ENCODE measurements at regions not wholly inside any gene's neighbourhood (a gene's known extent, or its start where the extent isn't known, plus 50 kb on each side); places are given as distances from the start of the nearest gene placed in this dataset.

DNA sequence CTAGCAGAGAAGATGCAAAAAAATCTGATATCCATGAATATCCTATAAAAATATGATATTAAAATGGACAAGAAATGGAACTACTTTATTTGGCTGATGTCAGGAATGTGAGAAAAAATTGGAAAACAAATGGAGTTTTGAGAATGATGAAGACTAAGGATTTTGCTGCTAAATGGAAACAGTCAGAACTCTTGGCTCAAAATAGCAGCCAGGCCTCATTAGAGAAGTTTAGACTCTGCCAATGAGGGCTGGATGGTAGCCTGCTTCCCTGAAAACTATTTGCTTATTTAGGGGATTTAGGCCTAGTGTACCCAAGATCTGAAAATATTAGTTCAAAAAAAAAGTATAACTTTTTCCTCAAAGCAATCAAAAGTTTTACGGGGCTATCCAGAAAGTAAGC lies 458.5 kb downstream of the TFEC start:
- 4% methylated on average over 1 of the region's 1 CpG for WGBS (ENCODE audit: insufficient coverage, low coverage, missing lambda C conversion rate)
- Histone ChIP-seq H3K36me3 (ENCODE audit: control insufficient read depth, insufficient read depth, low read length) (no peaks in the 10 kb centered on the region), H3K9me1 (ENCODE audit: control insufficient read depth, insufficient read depth, low read length) (no peaks in the 10 kb centered on the region), H3K4me2 (ENCODE audit: insufficient read depth, low read length) (no peak overlapping the region), H4K20me1 (replicated peaks; ENCODE audit: control insufficient read depth, insufficient read depth, low read length) (no peaks in the 10 kb centered on the region), H3K4me3 (no peak overlapping the region), H3K27me3 (ENCODE audit: control insufficient read depth in 2 of 2, insufficient read depth in 2 of 2, low read length in 2 of 2) (no peaks in the 10 kb centered on the region), H3K4me1 (replicated peaks in 1 of 2; ENCODE audit: control insufficient read depth in 2 of 2, insufficient read depth in 2 of 2, low read length in 2 of 2) (no peaks in the 10 kb centered on the region), H2AFZ (ENCODE audit: low read depth, low read length) (no peak overlapping the region), H3K9ac (ENCODE audit: insufficient read depth in 1 of 2, low read depth in 2 of 2, low read length in 2 of 2) (no peak overlapping the region), H3K79me2 (ENCODE audit: control insufficient read depth, insufficient read depth, low read length) (no peaks in the 10 kb centered on the region), H3K9me3 (replicated peaks; ENCODE audit: control insufficient read depth, insufficient read depth, low read depth, low read length) (no peaks in the 10 kb centered on the region), H3K27ac (ENCODE audit: extremely low read depth, low read depth, low read length) (no peak overlapping the region)
- ChIA-PET CTCF (ENCODE audit: low intra/inter-chr PET ratio) (no interaction called here), POLR2A (no interaction called here)
- no peak for ATAC-seq
- BruUV-seq (replicated peaks), result no TSS peak
- in situ Hi-C loops (cut with MboI), result no loop called here
- no peak for FAIRE-seq
- intact Hi-C loops (cut with micrococcal nuclease), result no loop called here
- TF ChIP-seq POLR2H (tag; IDR thresholded peaks at IDR 0.05; ENCODE audit: low read depth) (no peak), NCOR1 (IDR thresholded peaks at IDR 0.05) (no peak), ZNF12 (CRISPR knock-in tag; IDR thresholded peaks at IDR 0.05) (no peak), FOXK2 (conservative IDR thresholded peaks at IDR 0.05 in 1 of 2, IDR thresholded peaks at IDR 0.05 in 1 of 2; ENCODE audit: low read depth in 2 of 2) (no peak)
- DNase-seq (ENCODE audit: extremely low read depth in 1 of 4, low spot score in 3 of 4), result no peak

DNA sequence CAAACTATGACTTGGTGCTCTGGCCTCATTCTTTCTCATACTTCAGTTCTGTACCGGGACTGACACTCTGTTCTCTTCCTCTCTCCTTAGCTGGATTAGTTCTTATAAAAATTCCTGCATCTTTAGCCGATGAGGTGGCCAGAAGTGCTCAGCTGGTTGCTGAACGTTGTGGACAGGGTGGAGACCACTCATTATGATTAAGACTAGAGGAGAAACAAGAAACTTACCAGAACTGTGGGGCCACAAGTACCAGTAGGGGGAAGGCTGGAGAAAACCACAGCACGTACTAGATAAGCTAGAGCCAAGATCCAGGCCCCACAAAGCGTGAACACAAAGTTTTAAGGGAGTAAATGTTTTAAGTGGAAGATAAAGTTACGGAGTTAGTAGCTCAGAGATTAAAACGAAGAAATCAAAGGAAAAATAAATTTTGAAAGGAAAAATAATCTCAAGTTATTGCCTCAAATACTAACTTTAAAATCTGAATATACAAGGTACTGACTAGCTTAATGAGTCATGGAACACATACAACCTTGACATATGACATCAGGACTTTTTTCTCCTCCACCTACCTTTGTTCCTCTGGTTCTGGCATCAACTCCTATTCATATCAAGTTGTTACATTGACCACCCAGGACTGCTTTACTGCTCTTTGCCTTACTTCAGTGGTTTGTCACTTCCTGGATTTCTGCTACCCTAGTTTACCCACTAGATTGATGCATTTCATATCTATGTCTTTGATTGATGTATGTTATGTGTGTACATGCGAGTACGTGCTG lies 469.0 kb downstream of the TFEC start:
- POLR2A ChIA-PET, result interaction anchor here (0.6 kb wide), 1 partner anchor 47 kb away, joined by 3 read pairs; no protein-coding TSS in a partner anchor
- Histone ChIP-seq H3K27ac (ENCODE audit: extremely low read depth, low read depth, low read length) (no peak overlapping the region), H3K9me3 (replicated peaks; ENCODE audit: control insufficient read depth, insufficient read depth, low read depth, low read length) (no peaks in the 10 kb centered on the region), H3K36me3 (ENCODE audit: control insufficient read depth, insufficient read depth, low read length) (no peaks in the 10 kb centered on the region), H3K4me1 (replicated peaks in 1 of 2; ENCODE audit: control insufficient read depth in 2 of 2, insufficient read depth in 2 of 2, low read length in 2 of 2) (no peaks in the 10 kb centered on the region), H4K20me1 (replicated peaks; ENCODE audit: control insufficient read depth, insufficient read depth, low read length) (no peaks in the 10 kb centered on the region), H3K27me3 (ENCODE audit: control insufficient read depth in 2 of 2, insufficient read depth in 2 of 2, low read length in 2 of 2) (no peaks in the 10 kb centered on the region), H3K9me1 (ENCODE audit: control insufficient read depth, insufficient read depth, low read length) (no peaks in the 10 kb centered on the region), H2AFZ (ENCODE audit: low read depth, low read length) (no peak overlapping the region), H3K4me2 (ENCODE audit: insufficient read depth, low read length) (no peak overlapping the region), H3K4me3 (no peak overlapping the region), H3K9ac (ENCODE audit: insufficient read depth in 1 of 2, low read depth in 2 of 2, low read length in 2 of 2) (no peak overlapping the region), H3K79me2 (ENCODE audit: control insufficient read depth, insufficient read depth, low read length) (no peaks in the 10 kb centered on the region)
- WGBS (ENCODE audit: insufficient coverage, low coverage, missing lambda C conversion rate), result 0% methylated on average over 9 of the region's 9 CpGs
- BruUV-seq (replicated peaks), result no TSS peak
- intact Hi-C loops (cut with micrococcal nuclease), result no loop called here
- in situ Hi-C loops (cut with MboI), result no loop called here
- DNase-seq (ENCODE audit: extremely low read depth in 1 of 4, low spot score in 3 of 4), result no peak
- no peak for ATAC-seq
- FAIRE-seq, result no peak
- TF ChIP-seq ZNF197 (CRISPR knock-in tag; IDR thresholded peaks at IDR 0.05; ENCODE audit: low read depth), result no peak
- TF ChIP-seq ZNF316 (IDR thresholded peaks at IDR 0.05), result no peak
- TF ChIP-seq GTF2E2 (tag; IDR thresholded peaks at IDR 0.05), result no peak
- TF ChIP-seq STAG1 (CRISPR knock-in tag; IDR thresholded peaks at IDR 0.05; ENCODE audit: borderline replicate concordance), result no peak
- TF ChIP-seq, protein P1, sequence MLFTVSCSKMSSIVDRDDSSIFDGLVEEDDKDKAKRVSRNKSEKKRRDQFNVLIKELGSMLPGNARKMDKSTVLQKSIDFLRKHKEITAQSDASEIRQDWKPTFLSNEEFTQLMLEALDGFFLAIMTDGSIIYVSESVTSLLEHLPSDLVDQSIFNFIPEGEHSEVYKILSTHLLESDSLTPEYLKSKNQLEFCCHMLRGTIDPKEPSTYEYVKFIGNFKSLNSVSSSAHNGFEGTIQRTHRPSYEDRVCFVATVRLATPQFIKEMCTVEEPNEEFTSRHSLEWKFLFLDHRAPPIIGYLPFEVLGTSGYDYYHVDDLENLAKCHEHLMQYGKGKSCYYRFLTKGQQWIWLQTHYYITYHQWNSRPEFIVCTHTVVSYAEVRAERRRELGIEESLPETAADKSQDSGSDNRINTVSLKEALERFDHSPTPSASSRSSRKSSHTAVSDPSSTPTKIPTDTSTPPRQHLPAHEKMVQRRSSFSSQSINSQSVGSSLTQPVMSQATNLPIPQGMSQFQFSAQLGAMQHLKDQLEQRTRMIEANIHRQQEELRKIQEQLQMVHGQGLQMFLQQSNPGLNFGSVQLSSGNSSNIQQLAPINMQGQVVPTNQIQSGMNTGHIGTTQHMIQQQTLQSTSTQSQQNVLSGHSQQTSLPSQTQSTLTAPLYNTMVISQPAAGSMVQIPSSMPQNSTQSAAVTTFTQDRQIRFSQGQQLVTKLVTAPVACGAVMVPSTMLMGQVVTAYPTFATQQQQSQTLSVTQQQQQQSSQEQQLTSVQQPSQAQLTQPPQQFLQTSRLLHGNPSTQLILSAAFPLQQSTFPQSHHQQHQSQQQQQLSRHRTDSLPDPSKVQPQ (CRISPR knock-in tag; IDR thresholded peaks at IDR 0.05; ENCODE audit: borderline replicate concordance), result no peak
- no peak for TF ChIP-seq KAT2B (IDR thresholded peaks at IDR 0.05; ENCODE audit: low read depth, low read length)
- no peak for TF ChIP-seq KAT7 (CRISPR knock-in tag; IDR thresholded peaks at IDR 0.05; ENCODE audit: borderline replicate concordance)
- CTCF ChIA-PET (ENCODE audit: low intra/inter-chr PET ratio), result no interaction called here
